ENCODE measurements at regions not wholly inside any gene's neighbourhood (a gene's known extent, or its start where the extent isn't known, plus 50 kb on each side); places are given as distances from the start of the nearest gene placed in this dataset.
"Not testable (repeated sequence)": the region's sequence is repeated elsewhere in the genome, so short reads cannot be mapped to it uniquely, and the experiment has no call there.

GRCh38 chr17:77066726-77067409 is 73.9 kb upstream of the SEC14L1 start:
- not testable (repeated sequence) for H3K36me3 ChIP-seq (replicated peaks in 1 of 2; ENCODE audit: control insufficient read depth in 1 of 2, insufficient read depth in 2 of 2, low read length in 2 of 2); H3K9me3 Mint-ChIP-seq; H3K79me2 ChIP-seq (ENCODE audit: insufficient read depth, low read length); H3K4me1 Mint-ChIP-seq; H3K27ac Mint-ChIP-seq; H3K27ac ChIP-seq (ENCODE audit: low read depth in 1 of 2, low read length in 2 of 2); H2AFZ ChIP-seq (ENCODE audit: insufficient read depth, low read depth, low read length, poor library complexity, severe bottlenecking); H3K9me3 ChIP-seq (replicated peaks in 1 of 2; ENCODE audit: control insufficient read depth in 1 of 2, insufficient read depth in 1 of 2, low read length in 2 of 2); H3K4me3 ChIP-seq (replicated peaks in 1 of 3; ENCODE audit: low read depth in 2 of 3, low read length in 3 of 3); H3K9ac ChIP-seq (ENCODE audit: insufficient read depth, low read length, poor library complexity, severe bottlenecking); H3K4me3 Mint-ChIP-seq; H4K20me1 ChIP-seq (ENCODE audit: insufficient read depth, low read length); H3K4me2 ChIP-seq (replicated peaks; ENCODE audit: extremely low read depth, low read length, poor library complexity, severe bottlenecking); H3K36me3 Mint-ChIP-seq; H3K27me3 ChIP-seq (ENCODE audit: control insufficient read depth in 2 of 2, insufficient read depth in 2 of 2, low read length in 2 of 2); H3K4me1 ChIP-seq (ENCODE audit: control insufficient read depth in 1 of 2, insufficient read depth in 2 of 2, low read length in 2 of 2)
- 43% methylated on average over 6 of the region's 10 CpGs for WGBS (ENCODE audit: insufficient coverage)
- TF ChIP-seq CTCF (IDR thresholded peaks at IDR 0.05) = peak; percentile 76
- peaks cover 4 to 12% (median 4%) of the 10 kb centered on the region in 3 donors for H3K27me3 Mint-ChIP-seq (ENCODE audit: low read depth in 3 of 3)
- peak; percentile 9 to 32 (median 11) for DNase-seq
- intact Hi-C loops (cut with micrococcal nuclease) = loop anchor here in 1 of 2 donors (5.0 kb wide), 1 partner anchor 200 kb away; the partner anchor contains the start of gene MGAT5B

GRCh38 chr17:77068915-77069314 is 71.9 kb upstream of the SEC14L1 start:
- WGBS (ENCODE audit: insufficient coverage) = no CpG with 5 or more reads among the region's 2 CpGs
- Mint-ChIP-seq H3K4me1 (no peaks in the 10 kb centered on the region), H3K27ac (no peak overlapping the region), H3K36me3 (no peaks in the 10 kb centered on the region), H3K27me3 (ENCODE audit: low read depth in 3 of 3) (peaks cover 6 to 13% (median 6%) of the 10 kb centered on the region in 3 donors), H3K4me3 (no peak overlapping the region), H3K9me3 (peaks cover 0 to 2% (median 0%) of the 10 kb centered on the region in 7 donors)
- Histone ChIP-seq H3K27ac (ENCODE audit: low read depth in 1 of 2, low read length in 2 of 2) (no peak overlapping the region), H3K9ac (ENCODE audit: insufficient read depth, low read length, poor library complexity, severe bottlenecking) (no peak overlapping the region), H3K4me1 (ENCODE audit: control insufficient read depth in 1 of 2, insufficient read depth in 2 of 2, low read length in 2 of 2) (no peaks in the 10 kb centered on the region), H3K27me3 (ENCODE audit: control insufficient read depth in 2 of 2, insufficient read depth in 2 of 2, low read length in 2 of 2) (no peaks in the 10 kb centered on the region), H4K20me1 (ENCODE audit: insufficient read depth, low read length) (no peaks in the 10 kb centered on the region), H3K4me3 (replicated peaks in 1 of 3; ENCODE audit: low read depth in 2 of 3, low read length in 3 of 3) (no peak overlapping the region), H2AFZ (ENCODE audit: insufficient read depth, low read depth, low read length, poor library complexity, severe bottlenecking) (no peak overlapping the region), H3K4me2 (replicated peaks; ENCODE audit: extremely low read depth, low read length, poor library complexity, severe bottlenecking) (no peak overlapping the region), H3K79me2 (ENCODE audit: insufficient read depth, low read length) (no peaks in the 10 kb centered on the region), H3K9me3 (replicated peaks in 1 of 2; ENCODE audit: control insufficient read depth in 1 of 2, insufficient read depth in 1 of 2, low read length in 2 of 2) (no peaks in the 10 kb centered on the region), H3K36me3 (replicated peaks in 1 of 2; ENCODE audit: control insufficient read depth in 1 of 2, insufficient read depth in 2 of 2, low read length in 2 of 2) (no peaks in the 10 kb centered on the region)
- no peak for TF ChIP-seq CTCF (IDR thresholded peaks at IDR 0.05)
- intact Hi-C loops (cut with micrococcal nuclease) = loop anchor here in 1 of 2 donors (5.0 kb wide), 1 partner anchor 202 kb away; the partner anchor contains the start of gene MGAT5B
- no peak for DNase-seq

All from CD14-positive monocyte (primary cell).